ELF-1 (cell line): ENCODE measurements at regions not wholly inside any gene's neighbourhood (a gene's known extent, or its start where the extent isn't known, plus 50 kb on each side); places are given as distances from the start of the nearest gene placed in this dataset.
"Not testable (repeated sequence)": the region's sequence is repeated elsewhere in the genome, so short reads cannot be mapped to it uniquely, and the experiment has no call there.

Source experiments
- DNase-seq: peaks from one replicate; pipeline ENCODE4 v3.0.0-alpha.2; 2016; ENCODE audit warnings: low read depth, low spot score

GRCh38 chr4:63302078-63302477, 1107.2 kb downstream of the TECRL start:
- DNase-seq, result no peak

- DNase-seq, result no peak
Observed at GRCh38 chr4:63296773-63297172, 1112.5 kb downstream of the TECRL start.

- DNase-seq, result no peak
Observed at GRCh38 chr4:63275491-63275890, 1133.8 kb downstream of the TECRL start.

- DNase-seq, result no peak
Observed at GRCh38 chr4:63269156-63269555, 1140.1 kb downstream of the TECRL start.

- DNase-seq, result no peak
Observed at GRCh38 chr4:63233671-63234070, 1175.6 kb downstream of the TECRL start.

- DNase-seq, result no peak
Observed at GRCh38 chr4:63232058-63232457, 1177.2 kb downstream of the TECRL start.

GRCh38 chr4:63226229-63226628, 1183.0 kb downstream of the TECRL start:
- no peak for DNase-seq

- no peak for DNase-seq
Observed at GRCh38 chr4:63222466-63222865, 1186.8 kb downstream of the TECRL start.

- no peak for DNase-seq
Observed at GRCh38 chr4:63221477-63221876, 1187.8 kb downstream of the TECRL start.

- peak; percentile 55 for DNase-seq
Observed at GRCh38 chr4:63218856-63219255, 1190.4 kb downstream of the TECRL start.

GRCh38 chr4:63214076-63214475, 1195.2 kb downstream of the TECRL start:
- no peak for DNase-seq

- DNase-seq, result no peak
Observed at GRCh38 chr4:63211776-63212479, 1197.3 kb downstream of the TECRL start.

- DNase-seq, result no peak
Observed at GRCh38 chr4:63211375-63211774, 1197.9 kb downstream of the TECRL start.

GRCh38 chr4:63193029-63193428, 1216.2 kb downstream of the TECRL start:
- DNase-seq, result not testable (repeated sequence)

GRCh38 chr4:63171341-63171740, 1237.9 kb downstream of the TECRL start:
- no peak for DNase-seq

- DNase-seq, result no peak
Observed at GRCh38 chr4:63170923-63171322, 1238.3 kb downstream of the TECRL start.

- no peak for DNase-seq
Observed at GRCh38 chr4:63169836-63170235, 1239.4 kb downstream of the TECRL start.

- no peak for DNase-seq
Observed at GRCh38 chr4:63155561-63155960, 1253.7 kb downstream of the TECRL start.

GRCh38 chr4:63123441-63123840, 1285.8 kb downstream of the TECRL start:
- DNase-seq, result no peak

GRCh38 chr4:63122955-63123354, 1286.3 kb downstream of the TECRL start:
- no peak for DNase-seq

- DNase-seq, result no peak
Observed at GRCh38 chr4:63106600-63106999, 1302.7 kb downstream of the TECRL start.

- no peak for DNase-seq
Observed at GRCh38 chr4:63105839-63106238, 1303.4 kb downstream of the TECRL start.

- DNase-seq, result no peak
Observed at GRCh38 chr4:63090641-63091040, 1318.6 kb downstream of the TECRL start.

- DNase-seq, result no peak
Observed at GRCh38 chr4:63085091-63085490, 1324.2 kb downstream of the TECRL start.
